Body of pancreas (tissue), 4 donors: ENCODE measurements at regions not wholly inside any gene's neighbourhood (a gene's known extent, or its start where the extent isn't known, plus 50 kb on each side); places are given as distances from the start of the nearest gene placed in this dataset.

Source experiments
- CTCF ChIP-seq, 7 experiments: fragments of 450-650 bp in 4 of 7; fragments of 200-600 bp in 3 of 7; sonication (generic) in 3 of 7; IDR thresholded peaks; one replicate each; pipeline ENCODE4 v1.5.1; 2016 to 2019; ENCODE audit warnings: antibody characterized with exemption in 7 of 7
- POLR2A ChIP-seq, 3 donors: fragments of 450-650 bp; IDR thresholded peaks; one replicate each; pipeline ENCODE4 v1.6.1; 2016; ENCODE audit warnings: antibody characterized with exemption in 3 of 3, mild to moderate bottlenecking in 2 of 3

- no peak for TF ChIP-seq CTCF (IDR thresholded peaks at IDR 0.05)
- TF ChIP-seq POLR2A (IDR thresholded peaks at IDR 0.05) = no peak
These were observed 344.7 kb upstream of the TSHZ3 start for GRCh38 chr19:31693933-31694269.
